NCI-H510A treated with DMSO at 0.1 percent for 48 hours (cell line): ENCODE measurements at regions not wholly inside any gene's neighbourhood (a gene's known extent, or its start where the extent isn't known, plus 50 kb on each side); places are given as distances from the start of the nearest gene placed in this dataset.
"Not testable (repeated sequence)": the region's sequence is repeated elsewhere in the genome, so short reads cannot be mapped to it uniquely, and the experiment has no call there.

ENCODE experiments used
- DNase-seq: peaks from one replicate; lab custom pipeline; 2025; lab: John Stamatoyannopoulos, UW

GRCh38 chr18:73681398-73681797, 466.2 kb downstream of the FBXO15 start:
- DNase-seq = no peak

- DNase-seq = no peak
Measured at GRCh38 chr18:73679941-73680712, 467.5 kb downstream of the FBXO15 start.

- no peak for DNase-seq
Measured at GRCh38 chr18:73677450-73677849, 470.2 kb downstream of the FBXO15 start.

GRCh38 chr18:73674125-73674865, 473.3 kb downstream of the FBXO15 start:
- DNase-seq = no peak

GRCh38 chr18:73671480-73671879, 476.2 kb downstream of the FBXO15 start:
- DNase-seq = not testable (repeated sequence)

GRCh38 chr18:73670524-73670923, 477.1 kb downstream of the FBXO15 start:
- no peak for DNase-seq

GRCh38 chr18:73670039-73670438, 477.6 kb downstream of the FBXO15 start:
- DNase-seq = no peak

GRCh38 chr18:73669297-73669696, 478.3 kb downstream of the FBXO15 start:
- DNase-seq = no peak

GRCh38 chr18:73668051-73668450, 479.6 kb downstream of the FBXO15 start:
- no peak for DNase-seq

GRCh38 chr18:73666772-73667171, 480.9 kb downstream of the FBXO15 start:
- no peak for DNase-seq

GRCh38 chr18:73664896-73665295, 482.7 kb downstream of the FBXO15 start:
- DNase-seq = no peak

GRCh38 chr18:73663581-73663980, 484.1 kb downstream of the FBXO15 start:
- DNase-seq = no peak

- no peak for DNase-seq
Measured at GRCh38 chr18:73662421-73662820, 485.2 kb downstream of the FBXO15 start.

GRCh38 chr18:73660931-73661856, 486.4 kb downstream of the FBXO15 start:
- no peak for DNase-seq

- no peak for DNase-seq
Measured at GRCh38 chr18:73656691-73657090, 490.9 kb downstream of the FBXO15 start.

- no peak for DNase-seq
Measured at GRCh38 chr18:73653827-73654226, 493.8 kb downstream of the FBXO15 start.

GRCh38 chr18:73653251-73653650, 494.4 kb downstream of the FBXO15 start:
- DNase-seq = no peak

- no peak for DNase-seq
Measured at GRCh38 chr18:73647391-73647790, 500.2 kb downstream of the FBXO15 start.

- DNase-seq = no peak
Measured at GRCh38 chr18:73646772-73647171, 500.9 kb downstream of the FBXO15 start.

- DNase-seq = no peak
Measured at GRCh38 chr18:73646196-73646595, 501.4 kb downstream of the FBXO15 start.

- DNase-seq = no peak
Measured at GRCh38 chr18:73645160-73645715, 502.4 kb downstream of the FBXO15 start.

GRCh38 chr18:73639788-73640187, 507.8 kb downstream of the FBXO15 start:
- DNase-seq = no peak
